ENCODE measurements at regions not wholly inside any gene's neighbourhood (a gene's known extent, or its start where the extent isn't known, plus 50 kb on each side); places are given as distances from the start of the nearest gene placed in this dataset.

DNA sequence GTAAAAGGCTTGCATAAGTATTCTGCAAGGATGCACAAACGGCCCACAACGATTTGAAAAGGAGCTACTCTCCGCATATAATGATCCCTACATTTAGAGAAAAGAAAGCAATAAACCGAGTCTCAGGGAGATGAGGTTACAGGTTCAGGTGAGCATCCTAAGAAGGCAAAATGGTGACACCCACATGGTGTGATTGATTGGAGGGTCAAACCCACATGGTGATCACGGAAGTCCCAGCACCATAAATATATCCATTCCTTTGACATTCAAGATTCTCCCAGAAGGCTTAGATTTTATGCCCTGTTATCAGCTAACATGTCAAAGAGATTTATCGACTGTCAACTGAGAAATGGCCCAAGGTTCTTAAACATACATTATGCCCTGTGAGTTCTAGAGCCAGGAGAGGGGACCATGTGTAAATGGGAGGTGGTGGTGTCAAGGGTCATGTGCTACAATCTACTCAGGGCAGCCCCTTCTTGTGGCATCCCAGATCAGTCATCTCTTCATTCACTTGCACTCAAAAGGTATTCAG lies 282.2 kb downstream of the EMP1 start:
- POLR2A ChIA-PET, result no interaction called here
- CTCF ChIA-PET, result interaction anchor here (0.8 kb wide), 1 partner anchor 10 kb away, joined by 3 read pairs; no protein-coding TSS in a partner anchor
- TF ChIP-seq CTCF (IDR thresholded peaks at IDR 0.05; ENCODE audit: control extremely low read depth, extremely low read depth, low read depth, missing control alignments), result no peak
- no peak for DNase-seq (ENCODE audit: extremely low spot score)

DNA sequence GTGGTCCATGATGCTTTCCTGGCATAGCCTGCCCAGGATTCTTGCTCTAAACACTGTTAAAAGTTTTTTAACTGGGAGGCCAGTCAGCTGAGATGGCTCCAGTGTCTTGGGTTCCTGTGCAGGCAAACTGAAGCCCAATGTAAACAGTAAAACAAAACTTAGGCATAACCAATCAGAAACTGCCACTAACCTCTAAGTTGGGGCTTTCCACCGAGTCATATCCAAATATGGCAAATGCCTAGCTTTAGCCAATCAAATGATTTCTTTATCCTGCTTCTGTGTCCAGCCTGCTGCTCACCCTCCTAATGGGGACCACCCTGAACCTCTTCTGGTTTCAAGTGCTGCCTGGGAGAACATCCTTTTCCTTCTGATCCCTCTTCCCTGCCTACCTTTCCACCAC lies 277.9 kb downstream of the EMP1 start:
- ChIA-PET POLR2A (no interaction called here), CTCF (no interaction called here)
- no peak for TF ChIP-seq CTCF (IDR thresholded peaks at IDR 0.05; ENCODE audit: control extremely low read depth, extremely low read depth, low read depth, missing control alignments)
- no peak for DNase-seq (ENCODE audit: extremely low spot score)

DNA sequence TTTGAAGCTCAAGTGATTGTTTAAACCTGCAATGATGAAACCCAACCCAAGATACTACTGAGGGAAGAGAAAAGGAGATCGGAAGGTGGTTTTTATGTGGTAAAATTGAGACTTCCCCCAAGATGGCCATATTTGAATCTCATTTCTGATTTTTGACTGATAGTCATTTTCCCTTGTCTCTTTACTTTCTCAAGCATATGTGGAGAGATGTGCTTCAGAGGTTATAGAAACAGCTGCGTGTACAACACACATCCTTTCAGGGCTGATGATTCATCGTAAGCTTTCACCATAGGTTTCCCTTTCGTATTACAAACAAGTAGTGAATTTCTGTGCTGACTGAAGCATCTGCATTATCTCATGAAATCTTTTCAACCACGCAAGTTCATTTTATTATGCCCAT lies 276.2 kb downstream of the EMP1 start:
- POLR2A ChIA-PET, result no interaction called here
- CTCF ChIA-PET, result interaction anchor here (1.2 to 1.8 kb wide), 2 partner anchors 62 to 110 kb away, joined by 3 to 6 read pairs; no protein-coding TSS in a partner anchor
- TF ChIP-seq CTCF (IDR thresholded peaks at IDR 0.05; ENCODE audit: control extremely low read depth, extremely low read depth, low read depth, missing control alignments), result no peak
- DNase-seq (ENCODE audit: extremely low spot score), result peak; percentile 61

DNA sequence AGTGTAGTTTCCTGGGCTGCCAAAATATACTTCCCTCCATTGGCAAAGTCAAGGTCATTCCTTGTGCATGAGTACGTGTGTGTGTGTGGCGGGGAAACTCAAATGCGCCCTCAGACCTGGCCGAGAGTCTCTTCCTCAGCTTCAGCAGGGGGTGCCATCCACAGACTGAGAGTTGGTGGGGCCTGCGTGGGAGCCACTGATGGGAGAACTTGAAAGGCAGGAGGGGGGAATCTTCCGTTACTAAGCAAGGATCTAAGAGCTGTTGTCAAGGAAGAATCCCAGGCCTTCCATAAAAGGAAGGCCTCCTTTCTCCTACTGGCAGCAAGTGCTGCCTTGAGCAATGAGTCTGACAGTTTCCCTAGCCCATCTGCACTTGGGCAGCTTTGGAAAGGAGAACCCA lies 274.9 kb downstream of the EMP1 start:
- TF ChIP-seq CTCF (IDR thresholded peaks at IDR 0.05; ENCODE audit: control extremely low read depth, extremely low read depth, low read depth, missing control alignments), result no peak
- DNase-seq (ENCODE audit: extremely low spot score), result no peak
- ChIA-PET CTCF (interaction anchor here (0.7 to 1.8 kb wide), 6 partner anchors 13 to 109 kb away, joined by 3 to 6 read pairs (median 4); no protein-coding TSS in a partner anchor), POLR2A (no interaction called here)

DNA sequence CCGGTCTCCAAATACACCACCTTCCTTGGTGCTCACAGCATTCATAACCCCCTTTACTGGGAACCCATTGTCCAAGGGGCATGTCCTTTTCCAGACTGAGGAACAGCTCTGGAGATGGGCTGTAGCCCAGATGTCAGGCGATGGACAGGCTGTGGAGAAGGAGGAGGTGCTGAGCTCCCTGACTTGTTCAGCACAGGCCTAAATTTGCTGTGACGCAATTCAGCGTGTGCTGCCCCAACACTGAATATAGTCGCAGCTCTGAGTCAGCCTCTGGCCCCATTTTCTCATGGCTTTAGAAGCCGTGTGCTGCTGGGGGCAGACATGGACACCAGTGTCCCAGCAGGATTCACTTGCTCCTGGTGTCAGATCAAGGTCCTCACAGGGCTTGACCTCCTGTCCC lies 269.1 kb downstream of the EMP1 start:
- ChIA-PET POLR2A (no interaction called here), CTCF (interaction anchor here (1.2 kb wide), 2 partner anchors 15 to 69 kb away, joined by 3 read pairs; no protein-coding TSS in a partner anchor)
- DNase-seq (ENCODE audit: extremely low spot score), result no peak
- no peak for TF ChIP-seq CTCF (IDR thresholded peaks at IDR 0.05; ENCODE audit: control extremely low read depth, extremely low read depth, low read depth, missing control alignments)

DNA sequence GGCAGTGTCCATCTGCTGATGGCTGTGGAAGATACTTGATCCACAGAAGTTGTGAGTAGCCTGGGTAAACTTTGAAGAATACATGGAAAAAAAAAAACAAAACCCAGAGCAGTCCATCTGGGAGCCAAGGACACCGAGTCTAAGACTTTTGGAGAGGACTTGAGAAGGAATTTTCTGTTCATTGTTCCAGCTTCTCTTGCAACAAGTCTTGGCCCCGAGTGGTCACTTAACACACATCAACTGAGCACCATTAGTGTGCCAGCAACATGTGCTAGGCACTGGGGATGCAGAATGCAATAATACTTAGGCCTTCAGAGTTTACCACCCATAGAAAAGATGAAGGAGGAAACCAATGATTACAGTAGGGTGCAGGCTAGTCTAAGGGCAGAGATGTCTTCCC lies 266.7 kb downstream of the EMP1 start:
- no peak for DNase-seq (ENCODE audit: extremely low spot score)
- CTCF ChIA-PET, result no interaction called here
- TF ChIP-seq CTCF (IDR thresholded peaks at IDR 0.05; ENCODE audit: control extremely low read depth, extremely low read depth, low read depth, missing control alignments), result no peak
- POLR2A ChIA-PET, result no interaction called here

All from GM10248 (cell line).